GM12891 (cell line): ENCODE measurements at regions not wholly inside any gene's neighbourhood (a gene's known extent, or its start where the extent isn't known, plus 50 kb on each side); places are given as distances from the start of the nearest gene placed in this dataset.
"Not testable (repeated sequence)": the region's sequence is repeated elsewhere in the genome, so short reads cannot be mapped to it uniquely, and the experiment has no call there.

Experiments
- DNase-seq: peaks from one replicate; pipeline ENCODE4 v3.0.0; 2011; ENCODE audit warnings: low spot score; ENCODE audit not compliant: insufficient read length
- FAIRE-seq: peaks from 2 replicates; lab custom pipeline; 2011; peaks lifted over from hg19 to GRCh38; lab: Jason Lieb, UNC
- PAX5 ChIP-seq: IDR thresholded peaks from 2 replicates; pipeline ENCODE4 v1.6.1; 2011; ENCODE audit warnings: low read length, moderate library complexity, mild to moderate bottlenecking; ENCODE audit not compliant: insufficient read depth, severe bottlenecking
- POLR2A ChIP-seq: IDR thresholded peaks from 2 replicates; pipeline ENCODE4 v1.6.1; 2011; ENCODE audit warnings: low read depth, low read length, control low read depth
- POLR2AphosphoS5 ChIP-seq: IDR thresholded peaks from 2 replicates; pipeline ENCODE4 v1.6.1; 2011; ENCODE audit warnings: low read depth, low read length, control low read depth
- POU2F2 ChIP-seq: IDR thresholded peaks from 2 replicates; pipeline ENCODE4 v1.6.1; 2011; ENCODE audit warnings: low read depth, mild to moderate bottlenecking, control low read depth, low read length, moderate library complexity
- SPI1 ChIP-seq: IDR thresholded peaks from 2 replicates; pipeline ENCODE4 v1.6.1; 2011; ENCODE audit warnings: low read depth, low read length, control low read depth
- TAF1 ChIP-seq: IDR thresholded peaks from 2 replicates; pipeline ENCODE4 v1.6.1; 2011; ENCODE audit warnings: low read depth, low read length, control low read depth

GRCh38 chr4:177239477-177239876, 70.2 kb upstream of the NEIL3 start:
- DNase-seq: no peak
- FAIRE-seq: no peak
- no peak for TF ChIP-seq POU2F2
- no peak for TF ChIP-seq PAX5
- no peak for TF ChIP-seq POLR2AphosphoS5
- no peak for TF ChIP-seq SPI1
- no peak for TF ChIP-seq TAF1
- no peak for TF ChIP-seq POLR2A

- DNase-seq: no peak
- TF ChIP-seq TAF1: no peak
- no peak for FAIRE-seq
These were observed 69.8 kb upstream of the NEIL3 start for GRCh38 chr4:177239878-177240277.

GRCh38 chr4:177242651-177243286, 66.9 kb upstream of the NEIL3 start:
- FAIRE-seq: no peak
- DNase-seq: no peak
- TF ChIP-seq POLR2A: no peak
- no peak for TF ChIP-seq TAF1
- no peak for TF ChIP-seq PAX5
- TF ChIP-seq POU2F2: no peak
- TF ChIP-seq POLR2AphosphoS5: no peak
- no peak for TF ChIP-seq SPI1

GRCh38 chr4:177246641-177247584, 62.8 kb upstream of the NEIL3 start:
- FAIRE-seq (no peak), DNase-seq (no peak)
- TF ChIP-seq PAX5: no peak
- TF ChIP-seq POU2F2: no peak
- no peak for TF ChIP-seq POLR2AphosphoS5

- DNase-seq (peak; percentile 19), FAIRE-seq (peak; percentile 91)
- TF ChIP-seq POLR2A: no peak
These were observed 59.5 kb upstream of the NEIL3 start for GRCh38 chr4:177250056-177250696.

GRCh38 chr4:177251237-177251636, 58.4 kb upstream of the NEIL3 start:
- TF ChIP-seq SPI1 (no peak), PAX5 (no peak)
- FAIRE-seq: no peak
- DNase-seq: no peak

GRCh38 chr4:177255359-177255758, 54.3 kb upstream of the NEIL3 start:
- DNase-seq (no peak), FAIRE-seq (no peak)
- TF ChIP-seq SPI1: no peak
- no peak for TF ChIP-seq POU2F2
- TF ChIP-seq POLR2AphosphoS5: no peak
- TF ChIP-seq TAF1: no peak
- TF ChIP-seq POLR2A: no peak
- no peak for TF ChIP-seq PAX5

GRCh38 chr4:177256950-177257349, 52.7 kb upstream of the NEIL3 start:
- no peak for DNase-seq
- no peak for TF ChIP-seq TAF1
- no peak for TF ChIP-seq POLR2A
- TF ChIP-seq POLR2AphosphoS5: no peak
- TF ChIP-seq POU2F2: no peak
- no peak for TF ChIP-seq SPI1
- no peak for TF ChIP-seq PAX5
- no peak for FAIRE-seq

GRCh38 chr4:177259466-177259865, 50.2 kb upstream of the NEIL3 start:
- FAIRE-seq: not testable (repeated sequence)

More at GRCh38 chr4:177259466-177259865, 50.2 kb upstream of the NEIL3 start:
- not testable (repeated sequence) for DNase-seq
